HCT116 (cell line): ENCODE measurements at regions not wholly inside any gene's neighbourhood (a gene's known extent, or its start where the extent isn't known, plus 50 kb on each side); places are given as distances from the start of the nearest gene placed in this dataset.

ENCODE experiments used
- CTCF ChIP-seq, 3 experiments: fragments of 200-600 bp in 1 of 3; sonication (generic) in 1 of 3; IDR thresholded peaks in 2 of 3; conservative IDR thresholded peaks in 1 of 3; 2 replicates each; pipeline ENCODE4 v1.5.1; 2012 to 2017; ENCODE audit warnings: low read depth in 2 of 3, low read length in 2 of 3, antibody characterized with exemption in 1 of 3, borderline replicate concordance in 1 of 3, control low read depth in 1 of 3, mild to moderate bottlenecking in 1 of 3, mixed read lengths in 1 of 3, mixed run types in 1 of 3, moderate library complexity in 1 of 3; ENCODE audit not compliant: insufficient read depth in 1 of 3
- EGR1 ChIP-seq: IDR thresholded peaks from 2 replicates; pipeline ENCODE4 v1.6.1; 2012; ENCODE audit warnings: low read depth
- EZH2 ChIP-seq: fragments of 200-600 bp; sonication (generic); IDR thresholded peaks from 2 replicates; pipeline ENCODE4 v1.6.1; 2017; ENCODE audit warnings: antibody characterized with exemption, mixed run types
- POLR2AphosphoS5 ChIP-seq: IDR thresholded peaks from 2 replicates; pipeline ENCODE4 v1.6.1; 2011; ENCODE audit warnings: mild to moderate bottlenecking, low read depth, low read length, moderate library complexity
- YY1 ChIP-seq: IDR thresholded peaks from 2 replicates; pipeline ENCODE4 v1.6.1; 2011; ENCODE audit warnings: low read length, low read depth, moderate library complexity, mild to moderate bottlenecking; ENCODE audit not compliant: insufficient replicate concordance; ENCODE audit errors: extremely low read depth

GRCh38 chr5:28544501-28544900 is 1506.1 kb upstream of the CDH9 start:
- TF ChIP-seq POLR2AphosphoS5 (no peak), CTCF (IDR thresholded peaks at IDR 0.05 in 2 of 3, conservative IDR thresholded peaks at IDR 0.05 in 1 of 3; ENCODE audit: borderline replicate concordance in 1 of 3, insufficient read depth in 1 of 3, low read depth in 2 of 3, low read length in 2 of 3) (no peak), YY1 (no peak), EGR1 (no peak), EZH2 (no peak)
